OCI-LY1 (cell line): ENCODE measurements at regions not wholly inside any gene's neighbourhood (a gene's known extent, or its start where the extent isn't known, plus 50 kb on each side); places are given as distances from the start of the nearest gene placed in this dataset.
"Not testable (repeated sequence)": the region's sequence is repeated elsewhere in the genome, so short reads cannot be mapped to it uniquely, and the experiment has no call there.

ENCODE experiments used
- H2AFZ ChIP-seq: fragments of 200-600 bp; sonication (generic), shearing (Covaris generic); 2 replicates; pipeline ENCODE4 v1.6.0; 2014; ENCODE audit warnings: antibody characterized with exemption, mild to moderate bottlenecking, low read length
- H3F3A ChIP-seq: fragments of 200-600 bp; sonication (generic), shearing (Covaris generic); 2 replicates; pipeline ENCODE4 v1.6.0; 2014; ENCODE audit warnings: mild to moderate bottlenecking, antibody characterized with exemption, low read length, moderate library complexity; ENCODE audit not compliant: insufficient read depth
- H3K27ac ChIP-seq: fragments of 200-600 bp; sonication (generic); 2 replicates; pipeline ENCODE4 v1.5.1; 2014; ENCODE audit warnings: low read length, mixed run types, mild to moderate bottlenecking, low read depth; ENCODE audit not compliant: poor library complexity, severe bottlenecking
- H3K27me3 ChIP-seq: fragments of 200-600 bp; sonication (generic); 2 replicates; pipeline ENCODE4 v1.6.0; 2014; ENCODE audit warnings: antibody characterized with exemption, mild to moderate bottlenecking, low read length, moderate library complexity; ENCODE audit not compliant: insufficient read depth
- H3K36me3 ChIP-seq: fragments of 200-600 bp; sonication (generic); 2 replicates; pipeline ENCODE4 v1.6.1; 2014; ENCODE audit warnings: mild to moderate bottlenecking, antibody characterized with exemption, low read length, moderate library complexity, mixed read lengths; ENCODE audit not compliant: insufficient read depth
- H3K4me1 ChIP-seq: fragments of 200-600 bp; sonication (generic); 2 replicates; pipeline ENCODE4 v1.5.1; 2014; ENCODE audit warnings: mild to moderate bottlenecking, low read length, moderate library complexity; ENCODE audit not compliant: insufficient read depth, severe bottlenecking
- H3K4me2 ChIP-seq: fragments of 200-600 bp; sonication (generic), shearing (Covaris generic); 2 replicates; pipeline ENCODE4 v1.6.1; 2014; ENCODE audit warnings: low read length
- H3K4me3 ChIP-seq: fragments of 200-600 bp; sonication (generic); 2 replicates; pipeline ENCODE4 v1.5.1; 2014; ENCODE audit warnings: low read length, low read depth, mild to moderate bottlenecking, mixed read lengths; ENCODE audit not compliant: poor library complexity, severe bottlenecking
- H3K79me2 ChIP-seq: fragments of 200-600 bp; shearing (Covaris generic); 2 replicates; pipeline ENCODE4 v1.6.1; 2016; ENCODE audit warnings: mixed run types, low read length, mixed read lengths; ENCODE audit not compliant: insufficient read depth
- H3K9ac ChIP-seq: fragments of 200-600 bp; sonication (generic), shearing (Covaris generic); 2 replicates; pipeline ENCODE4 v1.6.1; 2014; ENCODE audit warnings: mild to moderate bottlenecking, low read length, mixed read lengths
- H3K9me2 ChIP-seq: fragments of 200-600 bp; sonication (generic), shearing (Covaris generic); 2 replicates; pipeline ENCODE4 v1.6.1; 2014; ENCODE audit warnings: low read depth, mild to moderate bottlenecking, low read length, mixed read lengths
- H3K9me3 ChIP-seq: fragments of 200-600 bp; shearing (Covaris generic); 2 replicates; pipeline ENCODE4 v1.6.1; 2014; ENCODE audit warnings: low read length, mixed read lengths
- H4K20me1 ChIP-seq: fragments of 200-600 bp; sonication (generic), shearing (Covaris generic); 2 replicates; pipeline ENCODE4 v1.6.0; 2016; ENCODE audit warnings: mild to moderate bottlenecking, low read length; ENCODE audit not compliant: insufficient read depth
- CTCF ChIP-seq: fragments of 200-600 bp; sonication (generic), shearing (Covaris generic); IDR thresholded peaks from 2 replicates; pipeline ENCODE4 v1.5.1; 2017; ENCODE audit warnings: mild to moderate bottlenecking, antibody characterized with exemption, low read length, moderate library complexity, mixed read lengths
- EZH2 ChIP-seq: fragments of 200-600 bp; sonication (generic), shearing (Covaris generic); IDR thresholded peaks from 2 replicates; pipeline ENCODE4 v1.8.0; 2017; ENCODE audit warnings: borderline replicate concordance, mixed run types, mild to moderate bottlenecking, antibody characterized with exemption, low read length, moderate library complexity, mixed read lengths

- no peak overlapping the region for H3K27ac ChIP-seq
- no peaks in the 10 kb centered on the region for H3K9me3 ChIP-seq
- H3K9ac ChIP-seq, result no peak overlapping the region
- H3K4me2 ChIP-seq, result no peak overlapping the region
- H3K27me3 ChIP-seq, result no peaks in the 10 kb centered on the region
- no peaks in the 10 kb centered on the region for H3K79me2 ChIP-seq
- H3K4me1 ChIP-seq, result no peaks in the 10 kb centered on the region
- H3F3A ChIP-seq, result no peaks in the 10 kb centered on the region
- no peaks in the 10 kb centered on the region for H4K20me1 ChIP-seq
- H2AFZ ChIP-seq, result no peak overlapping the region
- no peaks in the 10 kb centered on the region for H3K9me2 ChIP-seq
- no peaks in the 10 kb centered on the region for H3K36me3 ChIP-seq
- no peak overlapping the region for H3K4me3 ChIP-seq
- no peak for TF ChIP-seq EZH2
- no peak for TF ChIP-seq CTCF
Observed at GRCh38 chr11:71164186-71164585, 88.2 kb downstream of the SHANK2 start.

GRCh38 chr11:71163371-71163770 lies 89.0 kb downstream of the SHANK2 start:
- Histone ChIP-seq H3K4me2 (no peak overlapping the region), H3K4me3 (no peak overlapping the region), H3K9me3 (no peaks in the 10 kb centered on the region), H3K36me3 (no peaks in the 10 kb centered on the region), H3F3A (no peaks in the 10 kb centered on the region), H3K27ac (no peak overlapping the region), H3K9ac (no peak overlapping the region), H3K27me3 (no peaks in the 10 kb centered on the region), H3K79me2 (no peaks in the 10 kb centered on the region), H4K20me1 (no peaks in the 10 kb centered on the region), H3K9me2 (no peaks in the 10 kb centered on the region), H2AFZ (no peak overlapping the region), H3K4me1 (no peaks in the 10 kb centered on the region)
- TF ChIP-seq CTCF (no peak), EZH2 (no peak)

GRCh38 chr11:71158936-71159335 lies 93.4 kb downstream of the SHANK2 start:
- no peak overlapping the region for H3K4me2 ChIP-seq
- H3K36me3 ChIP-seq, result no peaks in the 10 kb centered on the region
- TF ChIP-seq EZH2 (no peak), CTCF (no peak)
- H3K27me3 ChIP-seq, result no peaks in the 10 kb centered on the region
- no peaks in the 10 kb centered on the region for H4K20me1 ChIP-seq
- no peak overlapping the region for H3K27ac ChIP-seq
- no peak overlapping the region for H3K9ac ChIP-seq
- no peaks in the 10 kb centered on the region for H3K4me1 ChIP-seq
- H3K4me3 ChIP-seq, result no peak overlapping the region
- no peaks in the 10 kb centered on the region for H3K9me2 ChIP-seq
- H2AFZ ChIP-seq, result no peak overlapping the region
- H3K79me2 ChIP-seq, result no peaks in the 10 kb centered on the region
- H3K9me3 ChIP-seq, result no peaks in the 10 kb centered on the region
- H3F3A ChIP-seq, result no peaks in the 10 kb centered on the region

- H3K4me1 ChIP-seq, H3K9ac ChIP-seq, H3K27me3 ChIP-seq, H3K9me3 ChIP-seq, H3K79me2 ChIP-seq, H2AFZ ChIP-seq, H3K27ac ChIP-seq, H3K4me2 ChIP-seq, H3F3A ChIP-seq, H3K4me3 ChIP-seq, H3K9me2 ChIP-seq, H3K36me3 ChIP-seq, H4K20me1 ChIP-seq: not testable (repeated sequence)
Observed at GRCh38 chr11:71157676-71158075, 94.7 kb downstream of the SHANK2 start.
